HT1080 (cell line): ENCODE measurements at regions not wholly inside any gene's neighbourhood (a gene's known extent, or its start where the extent isn't known, plus 50 kb on each side); places are given as distances from the start of the nearest gene placed in this dataset.

Experiments
- DNase-seq: peaks from one replicate; pipeline ENCODE4 v3.0.0-alpha.2; 2015; ENCODE audit warnings: low read depth

GRCh38 chr19:31121501-31121900 lies 227.7 kb downstream of the TSHZ3 start:
- DNase-seq: no peak

GRCh38 chr19:31120952-31121351 lies 228.3 kb downstream of the TSHZ3 start:
- DNase-seq: no peak

GRCh38 chr19:31119951-31120690 lies 229.1 kb downstream of the TSHZ3 start:
- DNase-seq: no peak

GRCh38 chr19:31118986-31119385 lies 230.2 kb downstream of the TSHZ3 start:
- DNase-seq: no peak

GRCh38 chr19:31118287-31118955 lies 230.8 kb downstream of the TSHZ3 start:
- no peak for DNase-seq

DNA sequence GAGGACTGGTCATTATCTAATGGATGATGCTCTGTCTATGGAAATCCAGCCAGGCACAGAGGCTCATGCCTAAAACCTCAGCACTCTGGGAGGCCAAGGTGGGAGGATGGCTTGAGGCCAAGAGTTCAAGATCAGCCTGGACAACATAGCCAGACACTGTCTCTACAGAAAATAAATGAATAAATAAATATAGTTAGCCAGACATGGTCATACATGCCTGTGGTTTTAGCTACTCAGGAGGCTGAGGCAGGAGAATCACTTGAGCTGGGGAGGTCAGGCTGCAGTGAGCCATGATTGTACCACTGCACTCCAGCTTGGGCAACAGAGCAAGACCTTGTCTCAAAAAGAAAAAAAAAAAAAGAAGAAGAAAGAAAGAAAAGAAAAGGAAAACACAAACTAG lies 234.7 kb downstream of the TSHZ3 start:
- no peak for DNase-seq

- no peak for DNase-seq
Measured at GRCh38 chr19:31113293-31113692, 235.9 kb downstream of the TSHZ3 start.

DNA sequence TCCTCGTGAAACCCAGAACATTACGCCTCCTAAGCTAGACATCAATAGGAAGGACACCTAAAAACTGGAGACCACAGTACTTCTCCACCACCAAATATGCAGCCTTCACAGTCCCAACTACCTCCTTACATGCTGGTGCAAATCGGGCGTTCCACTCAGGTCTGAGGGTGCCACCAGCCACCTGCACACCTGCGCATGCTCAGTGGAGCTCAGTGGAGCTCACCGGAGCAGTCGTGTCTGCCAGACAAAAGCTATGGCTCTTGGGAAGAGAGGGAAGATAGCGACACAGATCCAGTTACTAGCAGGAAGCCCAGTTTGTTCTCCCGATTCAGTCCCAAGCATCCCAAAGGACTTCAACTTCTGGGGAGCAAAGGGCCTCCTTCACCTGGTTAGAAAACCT lies 237.1 kb downstream of the TSHZ3 start:
- DNase-seq: no peak

GRCh38 chr19:31111741-31112140 lies 237.5 kb downstream of the TSHZ3 start:
- DNase-seq: no peak

DNA sequence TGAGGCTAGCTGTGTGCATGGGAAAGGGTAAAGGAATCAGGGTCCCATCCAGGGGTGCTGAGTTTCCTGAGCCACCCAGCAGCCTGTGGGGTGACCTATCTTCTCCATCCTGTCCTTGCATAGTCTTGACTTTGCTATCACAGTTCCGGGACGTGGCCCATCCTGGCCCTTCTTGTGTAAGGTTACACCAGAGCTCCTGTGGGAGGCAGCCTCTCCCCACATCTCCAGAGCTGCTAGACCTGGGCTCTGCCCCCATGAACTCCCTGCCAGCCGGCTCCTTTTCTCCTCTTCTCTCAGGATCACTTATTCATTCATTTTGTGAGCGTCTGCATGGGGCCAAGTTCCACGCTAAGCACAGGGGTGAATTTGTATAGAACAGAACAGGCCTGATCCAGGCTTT lies 238.9 kb downstream of the TSHZ3 start:
- DNase-seq: peak; percentile 32

GRCh38 chr19:31109636-31110035 lies 239.6 kb downstream of the TSHZ3 start:
- no peak for DNase-seq

DNA sequence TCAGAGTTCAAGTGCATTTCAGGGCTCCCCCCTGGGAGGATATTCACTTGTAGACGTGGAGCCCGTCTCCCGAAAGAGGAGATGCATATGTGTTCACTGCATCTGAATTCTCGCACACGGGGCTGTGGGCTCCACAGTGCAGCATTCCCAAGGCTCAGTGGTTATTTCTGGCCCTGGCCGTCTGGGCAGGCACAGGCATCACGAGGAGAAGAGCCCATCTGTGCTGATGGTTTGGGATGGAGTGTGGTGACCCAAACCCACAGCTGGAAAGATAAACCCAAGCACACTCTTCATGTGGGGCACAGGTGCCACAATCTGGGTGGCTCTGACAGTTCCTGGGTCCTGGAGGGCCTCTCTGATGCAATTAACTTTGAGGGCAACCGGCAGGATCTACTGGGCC lies 242.1 kb downstream of the TSHZ3 start:
- DNase-seq: no peak

DNA sequence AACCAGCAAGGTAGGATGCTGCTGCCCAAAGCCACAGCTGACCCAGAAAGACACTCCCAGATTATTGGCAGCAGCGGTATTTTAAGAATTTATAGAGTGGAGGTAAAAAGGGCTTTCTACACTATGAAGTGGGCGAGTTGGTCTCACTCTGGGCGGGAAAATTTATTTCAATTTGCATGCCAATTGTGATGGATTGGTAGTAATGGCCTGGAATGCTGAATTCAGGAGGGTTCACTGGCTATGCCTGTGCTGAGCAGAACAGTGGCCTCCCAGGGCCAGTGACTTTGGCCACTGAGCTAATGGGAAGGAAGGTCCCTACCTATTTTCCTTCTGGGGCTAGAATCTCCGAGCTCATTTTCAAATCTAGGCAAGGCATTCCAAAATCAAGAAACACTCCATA lies 243.5 kb downstream of the TSHZ3 start:
- DNase-seq: no peak

- DNase-seq: no peak
Measured at GRCh38 chr19:31104451-31104850, 244.8 kb downstream of the TSHZ3 start.

GRCh38 chr19:31103228-31103627 lies 246.0 kb downstream of the TSHZ3 start:
- no peak for DNase-seq

GRCh38 chr19:31102674-31103073 lies 246.6 kb downstream of the TSHZ3 start:
- no peak for DNase-seq

GRCh38 chr19:31100981-31101380 lies 248.3 kb downstream of the TSHZ3 start:
- DNase-seq: no peak

GRCh38 chr19:31100206-31100590 lies 249.0 kb downstream of the TSHZ3 start:
- DNase-seq: no peak

DNA sequence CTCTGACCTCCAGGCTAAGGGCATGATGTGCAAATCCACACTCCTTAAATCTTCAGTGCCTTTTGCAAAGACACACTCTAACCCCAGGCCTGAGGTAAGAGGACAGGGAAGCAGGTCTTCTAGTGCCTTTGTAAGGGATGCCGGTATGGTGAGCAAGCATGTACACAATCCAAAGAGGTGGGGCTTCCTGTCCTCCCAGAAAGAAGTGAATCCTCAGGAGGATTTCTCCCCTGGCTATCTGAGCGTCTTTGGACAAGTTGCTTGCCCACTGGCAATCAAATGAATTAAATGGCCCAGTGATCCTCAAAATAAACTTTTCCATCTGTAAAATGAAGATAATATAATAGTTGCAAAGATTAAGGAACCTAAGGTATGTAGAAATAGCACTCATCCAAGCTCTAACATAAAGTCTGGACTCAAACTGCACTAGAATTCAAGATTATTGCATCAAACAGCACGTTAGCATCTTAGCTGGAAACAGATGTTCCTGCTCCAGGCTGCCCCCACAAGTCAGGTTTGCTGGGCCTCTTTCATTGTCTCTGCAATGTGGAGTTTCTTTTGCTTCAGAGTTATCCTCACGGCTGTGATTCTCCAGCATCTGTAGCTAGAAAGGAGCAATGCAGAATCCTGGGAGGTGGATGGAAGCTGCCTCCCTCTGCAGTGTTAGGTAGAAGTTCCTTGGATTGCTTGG lies 249.6 kb downstream of the TSHZ3 start:
- no peak for DNase-seq

- DNase-seq: no peak
Measured at GRCh38 chr19:31098836-31099235, 250.4 kb downstream of the TSHZ3 start.

DNA sequence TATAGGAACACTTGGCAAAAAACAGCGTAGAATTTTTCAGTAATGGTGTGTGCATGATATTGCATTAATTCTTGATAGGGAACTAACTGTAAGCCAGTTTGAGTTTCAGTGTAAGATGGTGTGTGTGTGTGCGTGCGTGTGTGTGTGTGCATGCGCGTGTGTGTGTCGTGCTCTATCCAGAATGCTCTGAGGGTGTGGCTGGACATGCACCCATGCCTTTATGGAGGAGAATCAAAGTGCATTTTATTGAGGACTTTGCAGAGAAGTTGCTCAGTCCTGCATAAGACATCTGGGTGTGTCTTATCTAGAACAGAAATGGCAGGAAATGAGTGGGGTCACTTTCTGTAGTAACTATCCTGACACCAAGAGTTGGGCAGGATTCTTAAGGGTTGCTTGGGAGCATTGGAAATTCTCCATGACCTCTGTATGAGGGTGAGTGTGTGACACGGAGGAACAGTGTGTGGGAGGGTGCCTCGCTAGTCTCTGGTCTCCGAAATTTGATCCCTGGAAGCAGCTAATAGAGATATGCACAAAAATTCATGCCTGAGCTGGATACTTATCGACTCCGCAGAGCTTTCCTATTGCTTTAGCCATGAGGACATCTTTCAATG lies 252.2 kb downstream of the TSHZ3 start:
- DNase-seq: no peak
